Neutrophil (primary cell): ENCODE measurements at regions not wholly inside any gene's neighbourhood (a gene's known extent, or its start where the extent isn't known, plus 50 kb on each side); places are given as distances from the start of the nearest gene placed in this dataset.

ENCODE experiments used
- H3K27ac ChIP-seq: fragments of 200-600 bp; sonication (generic); 2 replicates; pipeline ENCODE4 v1.5.1; 2016; ENCODE audit warnings: mild to moderate bottlenecking, moderate library complexity
- H3K27me3 ChIP-seq: fragments of 200-600 bp; sonication (generic); 2 replicates; pipeline ENCODE4 v1.6.0; 2016; ENCODE audit warnings: mild to moderate bottlenecking
- H3K36me3 ChIP-seq: fragments of 200-600 bp; sonication (generic); 2 replicates; pipeline ENCODE4 v1.5.1; 2017
- H3K4me1 ChIP-seq, 2 experiments: fragments of 200-600 bp in 1 of 2; sonication (generic) in 1 of 2; 1 replicate in 1 of 2; 2 replicates in 1 of 2; pipeline versions ENCODE4 v1.5.1 to v1.6.1; 2013 to 2016; ENCODE audit warnings: low read depth in 1 of 2, low read length in 1 of 2, mild to moderate bottlenecking in 1 of 2, moderate library complexity in 1 of 2; ENCODE audit not compliant: control insufficient read depth in 1 of 2, insufficient read depth in 1 of 2
- H3K4me3 ChIP-seq, 2 experiments: fragments of 200-600 bp in 1 of 2; sonication (generic) in 1 of 2; 1 replicate in 1 of 2; 2 replicates in 1 of 2; pipeline ENCODE4 v1.5.1; 2013 to 2016; ENCODE audit warnings: low read depth in 1 of 2, low read length in 1 of 2, mild to moderate bottlenecking in 1 of 2, moderate library complexity in 1 of 2
- H3K9me3 ChIP-seq: fragments of 200-600 bp; sonication (generic); 2 replicates; pipeline ENCODE4 v1.5.1; 2016
- TF ChIP-seq, protein P1 (sequence below): fragments of 200-600 bp; sonication (generic); IDR thresholded peaks from 2 replicates; pipeline ENCODE4 v1.5.1; 2016; ENCODE audit warnings: antibody characterized with exemption

DNA sequence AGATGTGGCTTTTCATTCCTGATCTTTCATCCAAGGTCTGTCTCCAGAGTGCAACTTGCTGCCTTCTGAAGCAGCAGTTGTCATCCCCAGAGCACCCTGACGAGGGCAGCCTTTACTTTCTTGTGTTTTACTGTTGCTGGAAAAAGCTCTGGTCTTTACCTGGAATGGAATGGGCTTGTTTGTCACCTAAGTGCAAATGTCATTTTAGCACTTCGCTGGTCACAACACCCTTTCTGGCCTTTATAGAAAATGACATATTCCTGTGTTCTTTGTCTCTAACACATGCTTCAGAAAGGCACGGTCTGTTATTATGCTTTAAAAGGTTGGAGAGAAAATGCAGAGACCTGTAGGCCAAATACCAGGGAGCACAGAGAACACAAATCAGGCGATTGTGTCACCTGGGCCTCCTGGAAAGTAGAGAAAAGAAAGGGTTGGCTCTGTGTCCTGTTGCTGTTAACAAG is 332.7 kb upstream of the IGFBP7 start:
- TF ChIP-seq, protein P1, sequence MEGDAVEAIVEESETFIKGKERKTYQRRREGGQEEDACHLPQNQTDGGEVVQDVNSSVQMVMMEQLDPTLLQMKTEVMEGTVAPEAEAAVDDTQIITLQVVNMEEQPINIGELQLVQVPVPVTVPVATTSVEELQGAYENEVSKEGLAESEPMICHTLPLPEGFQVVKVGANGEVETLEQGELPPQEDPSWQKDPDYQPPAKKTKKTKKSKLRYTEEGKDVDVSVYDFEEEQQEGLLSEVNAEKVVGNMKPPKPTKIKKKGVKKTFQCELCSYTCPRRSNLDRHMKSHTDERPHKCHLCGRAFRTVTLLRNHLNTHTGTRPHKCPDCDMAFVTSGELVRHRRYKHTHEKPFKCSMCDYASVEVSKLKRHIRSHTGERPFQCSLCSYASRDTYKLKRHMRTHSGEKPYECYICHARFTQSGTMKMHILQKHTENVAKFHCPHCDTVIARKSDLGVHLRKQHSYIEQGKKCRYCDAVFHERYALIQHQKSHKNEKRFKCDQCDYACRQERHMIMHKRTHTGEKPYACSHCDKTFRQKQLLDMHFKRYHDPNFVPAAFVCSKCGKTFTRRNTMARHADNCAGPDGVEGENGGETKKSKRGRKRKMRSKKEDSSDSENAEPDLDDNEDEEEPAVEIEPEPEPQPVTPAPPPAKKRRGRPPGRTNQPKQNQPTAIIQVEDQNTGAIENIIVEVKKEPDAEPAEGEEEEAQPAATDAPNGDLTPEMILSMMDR = no peak
- Histone ChIP-seq H3K4me3 (no peak overlapping the region), H3K27me3 (no peaks in the 10 kb centered on the region), H3K9me3 (no peaks in the 10 kb centered on the region), H3K4me1 (no peaks in the 10 kb centered on the region), H3K36me3 (no peaks in the 10 kb centered on the region), H3K27ac (no peak overlapping the region)

DNA sequence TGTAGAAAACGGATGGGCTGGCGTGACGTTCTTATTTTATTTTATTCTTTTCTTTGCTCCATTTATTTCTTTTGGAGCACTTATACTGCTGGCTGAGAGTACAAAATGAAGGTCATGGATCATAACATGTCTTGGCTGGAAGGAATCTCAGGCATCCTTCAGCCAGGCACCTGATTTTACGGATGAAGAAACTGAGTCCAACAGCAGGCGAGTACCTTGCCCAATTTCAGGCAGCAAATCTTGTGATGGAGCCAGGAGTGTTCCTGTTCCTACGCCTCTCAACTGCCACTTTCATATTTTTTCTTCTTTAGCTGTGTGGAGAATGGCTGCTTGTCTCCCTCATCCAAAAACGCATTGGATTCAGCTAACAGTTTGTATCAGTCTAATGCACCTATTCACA is 332.1 kb upstream of the IGFBP7 start:
- no peaks in the 10 kb centered on the region for H3K4me1 ChIP-seq
- no peak overlapping the region for H3K4me3 ChIP-seq
- H3K36me3 ChIP-seq = no peaks in the 10 kb centered on the region
- no peak overlapping the region for H3K27ac ChIP-seq
- no peaks in the 10 kb centered on the region for H3K27me3 ChIP-seq
- TF ChIP-seq, protein P1 = no peak
- H3K9me3 ChIP-seq = no peaks in the 10 kb centered on the region

DNA sequence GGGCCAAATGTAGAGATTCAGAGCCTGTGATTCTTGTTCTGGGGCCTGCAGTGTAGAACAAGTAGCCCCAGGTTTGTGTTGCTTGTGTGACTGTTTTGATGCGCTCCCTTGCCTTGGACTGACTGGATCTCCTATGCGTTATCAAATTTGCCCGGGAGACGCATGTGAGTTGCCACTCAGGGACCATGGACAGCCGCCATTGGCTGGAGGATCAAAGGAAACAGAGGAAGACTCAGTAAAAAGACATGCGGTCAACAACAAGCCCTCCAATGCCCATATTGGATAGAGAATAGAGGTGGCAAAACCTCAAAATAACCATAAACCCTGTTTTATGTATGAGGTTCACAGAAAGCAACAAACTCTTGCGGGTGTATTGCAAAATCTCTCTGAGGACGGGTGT is 327.5 kb upstream of the IGFBP7 start:
- Histone ChIP-seq H3K27me3 (no peaks in the 10 kb centered on the region), H3K9me3 (no peaks in the 10 kb centered on the region), H3K27ac (no peak overlapping the region), H3K4me1 (no peaks in the 10 kb centered on the region), H3K36me3 (no peaks in the 10 kb centered on the region), H3K4me3 (no peak overlapping the region)
- TF ChIP-seq, protein P1 = no peak

DNA sequence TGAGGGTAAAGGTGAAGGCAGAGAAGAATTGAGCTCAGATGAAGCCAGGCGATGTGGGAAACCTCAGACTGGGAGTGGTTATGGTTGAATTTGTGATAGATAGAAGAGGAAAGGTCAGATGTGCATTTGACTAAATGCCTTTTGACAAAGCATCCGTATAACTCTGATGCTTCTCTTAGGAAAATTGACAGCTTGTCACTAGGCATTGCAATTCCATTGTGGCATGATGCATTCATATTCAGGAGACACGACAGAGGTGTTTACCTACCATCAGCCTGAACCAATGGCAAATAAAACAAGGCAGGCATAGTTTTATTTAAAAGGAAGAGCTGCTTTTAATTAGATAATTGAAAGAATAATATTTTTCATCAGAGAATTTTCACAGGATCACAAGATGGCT is 325.1 kb upstream of the IGFBP7 start:
- Histone ChIP-seq H3K36me3 (no peaks in the 10 kb centered on the region), H3K4me3 (no peak overlapping the region), H3K9me3 (no peaks in the 10 kb centered on the region), H3K4me1 (no peaks in the 10 kb centered on the region), H3K27ac (no peak overlapping the region), H3K27me3 (no peaks in the 10 kb centered on the region)
- TF ChIP-seq, protein P1 = no peak

DNA sequence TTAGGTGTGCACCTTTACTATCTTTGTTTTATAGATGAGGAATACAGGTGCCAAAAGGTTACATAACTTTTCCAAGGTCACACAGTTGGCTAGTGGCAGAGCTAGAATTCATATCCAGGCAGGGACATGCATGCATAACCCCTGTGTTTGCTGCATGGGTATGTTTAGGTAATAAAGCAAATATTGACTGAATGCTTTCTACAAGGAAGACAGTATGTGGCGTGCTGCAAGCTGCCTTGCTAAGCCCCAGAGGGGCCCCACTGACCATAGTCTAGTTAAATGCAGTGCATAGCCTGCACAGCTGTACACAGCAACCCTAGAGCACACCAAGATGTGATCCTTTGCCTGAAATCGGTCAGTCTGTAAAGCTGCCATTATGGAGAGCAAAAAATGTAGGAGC is 320.5 kb upstream of the IGFBP7 start:
- TF ChIP-seq, protein P1 = no peak
- Histone ChIP-seq H3K27ac (no peak overlapping the region), H3K9me3 (no peaks in the 10 kb centered on the region), H3K36me3 (no peaks in the 10 kb centered on the region), H3K27me3 (no peaks in the 10 kb centered on the region), H3K4me1 (no peaks in the 10 kb centered on the region), H3K4me3 (no peak overlapping the region)
